ENCODE measurements at regions not wholly inside any gene's neighbourhood (a gene's known extent, or its start where the extent isn't known, plus 50 kb on each side); places are given as distances from the start of the nearest gene placed in this dataset.

- TF ChIP-seq EZH2phosphoT487 (IDR thresholded peaks at IDR 0.05; ENCODE audit: borderline replicate concordance, low read depth, low read length) (no peak), CTCF (conservative IDR thresholded peaks at IDR 0.05; ENCODE audit: low read length) (no peak)
Measured at GRCh38 chr13:19267746-19268145, 86.1 kb upstream of the TUBA3C start.
